ENCODE measurements at regions not wholly inside any gene's neighbourhood (a gene's known extent, or its start where the extent isn't known, plus 50 kb on each side); places are given as distances from the start of the nearest gene placed in this dataset.

DNA sequence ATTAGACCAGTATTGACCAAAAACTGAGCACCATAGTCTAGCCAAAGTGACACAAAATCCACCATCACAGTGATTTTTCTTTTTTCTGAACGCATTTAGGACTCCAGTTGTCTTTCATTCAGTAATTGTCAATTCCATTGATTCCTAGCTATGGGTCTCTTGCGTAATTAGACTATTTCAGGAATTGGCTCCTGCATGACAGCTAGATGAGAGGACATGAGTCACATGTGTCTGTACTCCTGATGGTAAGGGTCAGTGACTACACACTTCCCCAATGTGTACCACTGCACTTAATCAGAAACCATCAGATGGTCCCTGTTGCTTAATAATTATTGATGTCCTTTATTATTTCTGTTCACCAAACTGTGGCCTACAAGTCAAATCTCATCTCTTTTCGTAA lies 469.5 kb downstream of the POM121L12 start:
- TF ChIP-seq YY1 (IDR thresholded peaks at IDR 0.05; ENCODE audit: extremely low read depth, insufficient replicate concordance, low read depth, low read length) (no peak), CEBPB (IDR thresholded peaks at IDR 0.05; ENCODE audit: low read depth) (no peak), POLR2A (IDR thresholded peaks at IDR 0.05; ENCODE audit: borderline replicate concordance, extremely low read depth, insufficient read depth, insufficient read length) (no peak), POLR2AphosphoS5 (IDR thresholded peaks at IDR 0.05; ENCODE audit: low read depth, low read length) (no peak)
- TF ChIP-seq, protein P1, sequence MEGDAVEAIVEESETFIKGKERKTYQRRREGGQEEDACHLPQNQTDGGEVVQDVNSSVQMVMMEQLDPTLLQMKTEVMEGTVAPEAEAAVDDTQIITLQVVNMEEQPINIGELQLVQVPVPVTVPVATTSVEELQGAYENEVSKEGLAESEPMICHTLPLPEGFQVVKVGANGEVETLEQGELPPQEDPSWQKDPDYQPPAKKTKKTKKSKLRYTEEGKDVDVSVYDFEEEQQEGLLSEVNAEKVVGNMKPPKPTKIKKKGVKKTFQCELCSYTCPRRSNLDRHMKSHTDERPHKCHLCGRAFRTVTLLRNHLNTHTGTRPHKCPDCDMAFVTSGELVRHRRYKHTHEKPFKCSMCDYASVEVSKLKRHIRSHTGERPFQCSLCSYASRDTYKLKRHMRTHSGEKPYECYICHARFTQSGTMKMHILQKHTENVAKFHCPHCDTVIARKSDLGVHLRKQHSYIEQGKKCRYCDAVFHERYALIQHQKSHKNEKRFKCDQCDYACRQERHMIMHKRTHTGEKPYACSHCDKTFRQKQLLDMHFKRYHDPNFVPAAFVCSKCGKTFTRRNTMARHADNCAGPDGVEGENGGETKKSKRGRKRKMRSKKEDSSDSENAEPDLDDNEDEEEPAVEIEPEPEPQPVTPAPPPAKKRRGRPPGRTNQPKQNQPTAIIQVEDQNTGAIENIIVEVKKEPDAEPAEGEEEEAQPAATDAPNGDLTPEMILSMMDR (IDR thresholded peaks at IDR 0.05 in 2 of 3, conservative IDR thresholded peaks at IDR 0.05 in 1 of 3; ENCODE audit: borderline replicate concordance in 1 of 3, insufficient read depth in 1 of 3, low read depth in 2 of 3, low read length in 2 of 3) = no peak

All from HCT116 (cell line).